GM12864 (cell line): ENCODE measurements at regions not wholly inside any gene's neighbourhood (a gene's known extent, or its start where the extent isn't known, plus 50 kb on each side); places are given as distances from the start of the nearest gene placed in this dataset.
"Not testable (repeated sequence)": the region's sequence is repeated elsewhere in the genome, so short reads cannot be mapped to it uniquely, and the experiment has no call there.

Experiments used
- DNase-seq: peaks from one replicate; pipeline ENCODE4 v3.0.0-alpha.2; 2011; ENCODE audit warnings: low read depth
- H3K4me3 ChIP-seq: 2 replicates; pipeline ENCODE4 v1.5.1; 2011; ENCODE audit warnings: mild to moderate bottlenecking, low read depth, low read length, control low read depth
- CTCF ChIP-seq: IDR thresholded peaks from 2 replicates; pipeline ENCODE4 v1.5.1; 2011; ENCODE audit warnings: low read depth, mild to moderate bottlenecking, moderate library complexity, low read length, control low read depth, inconsistent platforms; ENCODE audit errors: missing control alignments

- TF ChIP-seq CTCF = no peak
- no peak for DNase-seq
- no peak overlapping the region for H3K4me3 ChIP-seq
Observed at GRCh38 chrX:66698273-66699204, 59.7 kb upstream of the EDA2R start.

- not testable (repeated sequence) for H3K4me3 ChIP-seq, DNase-seq
Observed at GRCh38 chrX:66692512-66692911, 53.6 kb upstream of the EDA2R start.
